ENCODE measurements at regions not wholly inside any gene's neighbourhood (a gene's known extent, or its start where the extent isn't known, plus 50 kb on each side); places are given as distances from the start of the nearest gene placed in this dataset.

- H3K4me1 ChIP-seq (ENCODE audit: control insufficient read depth in 1 of 2, insufficient read depth in 2 of 2, low read depth in 1 of 2, low read length in 1 of 2) = peaks cover 0 to 17% of the 10 kb centered on the region in 2 experiments; a peak in 1 of 4 replicates
- DNase-seq = peak; percentile 71
- no peaks in the 10 kb centered on the region for H3K79me2 ChIP-seq (ENCODE audit: insufficient read depth)
- H3K9me2 ChIP-seq = no peaks in the 10 kb centered on the region
- no peaks in the 10 kb centered on the region for H4K20me1 ChIP-seq (ENCODE audit: insufficient read depth)
- no peak overlapping the region for H2AFZ ChIP-seq (ENCODE audit: low read depth)
- H3K4me3 ChIP-seq (ENCODE audit: low read depth in 2 of 2, low read length in 1 of 2) = no peak overlapping the region
- no peaks in the 10 kb centered on the region for H3F3A ChIP-seq (replicated peaks; ENCODE audit: insufficient read depth)
- H3K27me3 ChIP-seq (ENCODE audit: insufficient read depth) = 0 out of 2 replicates have a peak, but pooled peaks cover 6% of the 10 kb centered on the region
- H3K9me3 ChIP-seq = no peaks in the 10 kb centered on the region
- 33% methylated on average over 5 of the region's 9 CpGs for WGBS (ENCODE audit: low lambda C conversion rate)
- no peaks in the 10 kb centered on the region for H3K36me3 ChIP-seq (replicated peaks in 1 of 2; ENCODE audit: control insufficient read depth in 1 of 2, insufficient read depth in 2 of 2, low read length in 1 of 2)
- POLR2A ChIA-PET = no interaction called here
- no peak overlapping the region for H3K4me2 ChIP-seq
- no peak overlapping the region for H3K27ac ChIP-seq (ENCODE audit: low read depth in 2 of 2, low read length in 1 of 2)
- CTCF ChIA-PET = interaction anchor here (0.7 kb wide), 1 partner anchor 229 kb away, joined by 3 read pairs; no protein-coding TSS in a partner anchor
- no peak for TF ChIP-seq ELF1 (IDR thresholded peaks at IDR 0.05)
- no peak for TF ChIP-seq NRF1 (IDR thresholded peaks at IDR 0.05; ENCODE audit: low read depth, low read length)
- TF ChIP-seq TCF12 (IDR thresholded peaks at IDR 0.05) = no peak
- TF ChIP-seq EP300 (IDR thresholded peaks at IDR 0.05; ENCODE audit: borderline replicate concordance in 1 of 2, low read depth in 1 of 2, low read length in 1 of 2) = no peak
- TF ChIP-seq RCOR1 (IDR thresholded peaks at IDR 0.05; ENCODE audit: low read length) = no peak
- TF ChIP-seq, protein P1, sequence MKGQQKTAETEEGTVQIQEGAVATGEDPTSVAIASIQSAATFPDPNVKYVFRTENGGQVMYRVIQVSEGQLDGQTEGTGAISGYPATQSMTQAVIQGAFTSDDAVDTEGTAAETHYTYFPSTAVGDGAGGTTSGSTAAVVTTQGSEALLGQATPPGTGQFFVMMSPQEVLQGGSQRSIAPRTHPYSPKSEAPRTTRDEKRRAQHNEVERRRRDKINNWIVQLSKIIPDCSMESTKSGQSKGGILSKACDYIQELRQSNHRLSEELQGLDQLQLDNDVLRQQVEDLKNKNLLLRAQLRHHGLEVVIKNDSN (IDR thresholded peaks at IDR 0.05; ENCODE audit: borderline replicate concordance, low read depth) = no peak
- no peak for TF ChIP-seq NFIC (IDR thresholded peaks at IDR 0.05; ENCODE audit: borderline replicate concordance)
- TF ChIP-seq RFX5 (IDR thresholded peaks at IDR 0.05; ENCODE audit: low read length) = no peak
- TF ChIP-seq FOXJ3 (CRISPR knock-in tag; IDR thresholded peaks at IDR 0.05) = no peak
- TF ChIP-seq CHD2 (IDR thresholded peaks at IDR 0.05; ENCODE audit: low read length, partially characterized antibody) = no peak
- TF ChIP-seq RAD21 (IDR thresholded peaks at IDR 0.05; ENCODE audit: low read length) = no peak
- TF ChIP-seq, protein P2, sequence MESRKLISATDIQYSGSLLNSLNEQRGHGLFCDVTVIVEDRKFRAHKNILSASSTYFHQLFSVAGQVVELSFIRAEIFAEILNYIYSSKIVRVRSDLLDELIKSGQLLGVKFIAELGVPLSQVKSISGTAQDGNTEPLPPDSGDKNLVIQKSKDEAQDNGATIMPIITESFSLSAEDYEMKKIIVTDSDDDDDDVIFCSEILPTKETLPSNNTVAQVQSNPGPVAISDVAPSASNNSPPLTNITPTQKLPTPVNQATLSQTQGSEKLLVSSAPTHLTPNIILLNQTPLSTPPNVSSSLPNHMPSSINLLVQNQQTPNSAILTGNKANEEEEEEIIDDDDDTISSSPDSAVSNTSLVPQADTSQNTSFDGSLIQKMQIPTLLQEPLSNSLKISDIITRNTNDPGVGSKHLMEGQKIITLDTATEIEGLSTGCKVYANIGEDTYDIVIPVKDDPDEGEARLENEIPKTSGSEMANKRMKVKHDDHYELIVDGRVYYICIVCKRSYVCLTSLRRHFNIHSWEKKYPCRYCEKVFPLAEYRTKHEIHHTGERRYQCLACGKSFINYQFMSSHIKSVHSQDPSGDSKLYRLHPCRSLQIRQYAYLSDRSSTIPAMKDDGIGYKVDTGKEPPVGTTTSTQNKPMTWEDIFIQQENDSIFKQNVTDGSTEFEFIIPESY (IDR thresholded peaks at IDR 0.05; ENCODE audit: borderline replicate concordance, low read depth) = no peak
- no peak for TF ChIP-seq EZH2phosphoT487 (IDR thresholded peaks at IDR 0.05; ENCODE audit: borderline replicate concordance, low read depth)
- no peak for TF ChIP-seq GABPA (IDR thresholded peaks at IDR 0.05; ENCODE audit: low read depth)
- no peak for TF ChIP-seq USF2 (IDR thresholded peaks at IDR 0.05; ENCODE audit: borderline replicate concordance, low read depth, low read length)
- TF ChIP-seq JUND (IDR thresholded peaks at IDR 0.05) = no peak
- no peak overlapping the region for H3K9ac ChIP-seq
These were observed 83.1 kb upstream of the PRR20G start for GRCh38 chr3:127370906-127371305.

Measured in SK-N-SH (cell line).